ENCODE measurements at regions not wholly inside any gene's neighbourhood (a gene's known extent, or its start where the extent isn't known, plus 50 kb on each side); places are given as distances from the start of the nearest gene placed in this dataset.

DNA sequence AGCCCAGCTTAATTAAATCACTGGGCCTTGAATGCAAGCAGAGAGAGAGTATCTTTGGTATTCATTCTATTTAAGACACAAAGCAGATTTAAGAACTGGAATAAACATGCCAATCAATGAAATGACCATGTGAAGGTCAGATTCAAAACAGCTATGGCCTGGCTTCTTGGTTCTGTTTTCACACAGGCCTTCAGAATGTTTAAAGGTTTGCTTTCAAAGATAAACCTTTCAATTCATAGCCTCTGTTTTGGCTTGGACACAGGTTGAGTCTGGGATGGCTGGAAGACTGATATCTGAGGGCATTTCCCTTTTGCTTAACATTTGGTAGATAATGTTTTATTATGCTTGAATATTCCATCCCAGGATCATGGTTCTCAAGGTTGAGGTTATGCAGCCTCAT, 244.4 kb upstream of the KBTBD8 start:
- DNase-seq, result no peak

DNA sequence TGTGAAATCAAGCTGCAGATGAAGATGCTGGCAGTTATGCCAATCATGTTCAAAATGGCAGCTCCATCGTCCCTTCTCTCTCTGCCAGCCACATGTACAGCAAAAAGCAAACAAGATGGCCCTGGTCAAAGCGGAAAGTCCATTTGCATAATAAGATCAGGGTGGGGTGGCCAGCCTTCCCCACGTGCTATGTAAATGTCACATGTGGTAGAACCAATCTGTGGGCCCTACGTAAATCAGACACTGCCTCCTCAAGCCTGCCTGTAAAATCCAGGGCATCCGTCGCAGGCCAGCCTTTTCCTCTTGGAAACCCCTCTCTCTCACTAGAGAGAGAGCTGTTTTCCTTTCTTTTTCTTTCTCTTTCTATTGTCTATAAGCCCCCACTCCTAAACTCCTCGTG, 243.5 kb upstream of the KBTBD8 start:
- no peak for DNase-seq

DNA sequence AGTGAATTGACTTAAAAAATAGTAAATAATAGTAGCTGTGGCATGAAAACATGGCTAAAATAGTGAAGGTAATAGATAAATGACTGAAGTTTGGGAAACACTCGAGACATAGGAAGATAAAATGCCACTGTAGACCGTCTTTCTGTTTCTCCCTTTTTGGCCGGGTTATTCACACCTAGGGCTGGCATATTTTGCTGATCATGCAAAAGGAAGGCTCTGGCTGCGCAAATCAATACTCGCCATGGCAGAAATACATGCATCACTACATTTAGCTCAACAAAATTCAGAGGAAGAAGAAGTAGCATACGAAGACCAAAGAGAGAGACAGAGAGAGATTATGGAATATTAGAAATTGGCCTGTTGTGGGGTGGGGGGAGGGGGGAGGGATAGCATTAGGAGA, 242.2 kb upstream of the KBTBD8 start:
- DNase-seq, result no peak

DNA sequence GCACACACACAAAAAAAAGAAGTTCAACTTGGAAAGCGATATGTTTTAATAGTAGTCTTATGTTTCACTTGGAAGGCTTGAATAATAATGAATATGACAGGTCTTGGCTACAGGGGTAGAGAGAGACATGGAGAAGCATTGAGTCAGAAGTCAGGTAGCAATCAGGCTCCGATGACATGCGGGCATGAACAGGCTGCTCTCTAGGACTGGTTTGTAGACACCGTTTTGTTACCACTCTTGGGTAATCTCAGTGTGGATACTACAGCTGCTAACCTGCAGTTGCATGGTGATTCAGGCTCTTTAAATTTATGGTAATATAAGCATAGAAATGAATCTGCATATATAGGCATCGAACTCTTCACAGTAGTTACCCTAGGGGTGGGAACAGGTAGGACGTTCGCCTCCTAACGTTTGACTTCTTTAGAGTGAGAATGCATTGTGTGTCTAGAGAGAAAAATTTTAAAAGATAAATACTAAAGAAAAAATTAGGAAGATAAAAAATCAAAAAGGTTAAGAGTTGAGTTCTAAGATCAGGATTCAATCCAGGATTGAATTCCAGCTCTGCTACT, 241.6 kb upstream of the KBTBD8 start:
- DNase-seq, result no peak

DNA sequence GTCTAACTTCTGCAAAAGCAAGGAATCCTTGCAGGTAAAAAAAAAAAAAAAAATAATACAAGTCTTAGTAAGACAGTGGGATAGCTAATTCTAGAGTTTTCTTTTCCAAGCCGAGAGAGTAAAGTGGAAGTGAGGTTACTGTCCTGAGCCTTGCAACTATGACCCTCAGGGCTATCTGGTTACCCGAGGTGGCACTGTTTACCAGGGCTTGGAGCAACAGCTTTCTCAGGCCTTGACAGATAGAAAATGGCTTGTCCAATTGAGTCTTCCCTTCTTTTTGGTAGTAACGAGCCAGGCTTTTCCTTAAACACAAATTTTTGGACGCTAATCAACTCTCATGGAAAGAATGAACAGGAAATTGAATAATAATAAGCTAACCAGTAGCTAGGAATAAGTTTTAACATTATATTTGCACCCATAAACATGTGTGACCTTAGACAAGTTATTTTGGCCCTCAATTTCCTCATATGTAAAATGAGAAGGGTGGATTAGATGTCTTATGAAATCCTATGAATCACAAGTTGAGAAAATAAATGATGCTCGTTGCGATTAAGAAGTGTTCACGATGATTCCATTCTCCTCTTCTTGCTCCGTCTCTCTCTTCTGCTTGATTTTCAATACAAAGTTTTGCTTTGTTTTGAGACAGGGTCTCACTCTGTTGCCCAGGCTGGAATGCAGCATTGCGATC, 236.9 kb upstream of the KBTBD8 start:
- no peak for DNase-seq

DNA sequence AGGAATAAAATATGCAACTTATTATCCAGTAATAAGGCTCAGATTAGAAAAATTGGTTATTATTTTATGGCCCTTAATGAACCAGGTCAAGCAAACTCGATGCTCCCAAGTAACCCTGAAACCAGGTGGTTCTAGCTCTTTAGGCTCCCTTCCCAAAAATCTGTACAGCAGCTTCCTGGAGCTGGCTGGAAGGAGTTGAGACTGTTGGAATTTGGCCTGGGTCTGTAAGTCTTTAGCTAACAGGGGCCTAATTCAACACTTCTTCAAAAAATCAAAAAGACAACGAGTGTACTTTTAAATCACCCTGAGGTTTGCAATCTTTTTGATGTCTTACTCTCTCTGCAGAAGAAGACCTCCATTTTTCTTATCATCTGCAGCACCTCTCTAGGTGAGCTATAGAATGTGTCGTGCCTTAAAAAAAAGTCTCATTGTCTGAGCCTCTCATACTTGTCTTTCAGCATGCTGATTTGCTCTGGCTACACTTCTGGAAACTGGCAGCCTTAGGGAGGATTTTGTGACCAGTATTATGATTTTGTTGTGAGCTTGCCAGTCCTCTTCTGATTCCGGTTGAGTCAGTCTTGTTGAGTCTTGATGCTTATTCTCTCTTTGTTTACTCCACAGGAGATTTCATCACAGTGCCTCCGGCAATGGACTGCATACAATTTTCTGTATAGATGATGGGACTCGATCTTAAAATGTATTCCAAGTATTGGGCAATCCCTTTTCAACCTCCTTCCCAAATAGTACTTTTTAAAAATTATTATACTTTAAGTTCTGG, 235.0 kb upstream of the KBTBD8 start:
- DNase-seq, result no peak

DNA sequence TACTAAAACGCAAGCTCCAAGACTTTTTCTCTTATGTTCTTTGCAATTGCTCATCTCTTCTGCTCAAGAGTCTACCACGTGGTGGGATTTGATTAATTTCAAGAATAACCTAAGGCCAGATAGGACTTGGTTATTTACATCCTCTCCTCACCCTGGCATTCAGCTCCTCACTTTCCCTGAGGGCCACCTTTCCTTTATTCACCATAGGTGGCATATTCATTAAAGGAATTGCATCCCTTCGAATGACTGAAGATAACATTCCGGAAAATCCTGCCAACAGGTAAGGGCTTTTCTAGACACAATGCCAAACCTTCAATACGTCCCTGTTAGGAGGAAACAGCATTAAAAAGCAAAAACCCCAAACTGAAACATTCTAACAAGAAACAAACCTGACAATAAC, 220.0 kb upstream of the KBTBD8 start:
- DNase-seq, result no peak

DNA sequence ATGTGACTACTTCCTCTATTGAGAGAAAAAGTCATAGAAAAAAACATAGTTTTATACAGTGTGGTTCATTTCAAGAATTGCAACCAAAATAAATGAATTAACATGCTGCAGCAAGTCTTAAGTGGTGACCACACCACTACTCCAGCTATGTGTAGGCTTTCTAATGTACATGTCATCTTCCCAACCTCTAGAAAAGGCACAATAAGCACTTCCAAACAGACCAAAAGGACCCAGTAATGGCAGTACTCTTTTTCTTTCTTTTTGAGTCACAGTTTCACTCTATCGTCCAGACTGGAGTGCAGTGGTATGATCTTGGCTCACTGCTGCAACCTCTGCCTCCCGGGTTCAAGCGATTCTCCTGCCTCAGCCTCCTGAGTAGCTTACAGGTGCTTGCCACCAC, 219.3 kb upstream of the KBTBD8 start:
- DNase-seq, result no peak

DNA sequence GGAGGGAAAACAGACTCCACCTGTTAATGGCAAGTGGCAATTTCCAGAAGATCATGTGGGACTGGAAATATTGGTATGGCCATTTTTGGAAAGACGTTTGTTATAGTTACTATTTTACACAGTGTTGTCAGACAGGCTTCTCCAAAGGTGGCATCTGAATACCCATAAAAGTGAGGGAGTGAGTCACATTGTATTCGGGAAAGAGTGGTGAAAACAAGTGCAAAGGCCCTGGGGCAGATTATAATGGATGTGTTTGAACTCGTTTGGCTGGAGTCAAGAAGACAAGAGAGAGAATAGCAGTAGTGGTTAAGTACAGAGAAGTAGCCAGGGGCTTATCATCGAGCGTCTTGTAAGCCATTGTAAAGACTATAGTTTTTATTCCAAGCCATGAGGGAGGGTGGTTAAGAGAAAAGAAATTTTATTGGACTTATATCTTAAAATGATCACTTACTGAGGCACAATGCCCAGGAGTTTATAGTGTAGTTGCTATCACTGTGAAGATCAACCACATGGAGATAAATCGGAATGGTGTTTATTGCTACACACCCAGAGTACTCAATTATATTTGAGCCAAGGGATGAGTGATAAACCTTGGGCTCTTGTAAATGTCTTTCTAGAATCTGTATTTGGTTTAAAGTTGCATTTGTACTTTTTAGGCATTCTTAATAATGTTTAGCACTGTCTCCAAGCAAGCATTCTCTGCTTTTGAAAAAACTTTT, 212.8 kb upstream of the KBTBD8 start:
- no peak for DNase-seq

DNA sequence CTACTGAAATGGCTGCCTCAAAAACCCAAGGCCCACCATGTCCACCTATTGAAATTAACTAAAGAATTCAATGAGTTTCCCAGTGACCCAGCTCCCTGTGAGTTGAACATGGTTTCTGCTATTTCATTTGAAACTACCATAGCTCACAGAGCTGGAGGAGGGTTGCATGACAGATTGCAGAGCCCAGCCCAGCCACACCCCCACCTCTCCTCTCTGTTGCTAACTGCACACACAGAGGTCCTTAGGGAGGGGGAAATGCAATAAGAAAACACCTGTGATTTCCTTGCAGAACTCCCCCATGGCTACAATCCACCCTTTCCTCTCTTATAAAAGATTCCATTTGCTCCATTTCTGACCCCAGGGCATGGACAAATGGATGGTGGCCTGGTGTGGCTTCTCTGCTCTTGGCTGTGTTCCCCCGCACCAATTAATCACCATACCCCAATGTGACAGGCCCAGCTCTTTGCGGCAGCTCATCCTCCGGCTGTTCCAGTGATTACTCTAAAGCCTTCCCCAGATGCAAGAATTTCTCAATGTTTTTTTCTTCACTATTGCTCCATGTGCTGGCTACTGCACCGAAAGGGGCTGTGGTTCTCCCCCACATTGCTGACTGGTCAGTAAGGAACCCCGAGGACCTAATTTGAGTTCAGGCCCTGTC, 208.4 kb upstream of the KBTBD8 start:
- DNase-seq, result no peak

DNA sequence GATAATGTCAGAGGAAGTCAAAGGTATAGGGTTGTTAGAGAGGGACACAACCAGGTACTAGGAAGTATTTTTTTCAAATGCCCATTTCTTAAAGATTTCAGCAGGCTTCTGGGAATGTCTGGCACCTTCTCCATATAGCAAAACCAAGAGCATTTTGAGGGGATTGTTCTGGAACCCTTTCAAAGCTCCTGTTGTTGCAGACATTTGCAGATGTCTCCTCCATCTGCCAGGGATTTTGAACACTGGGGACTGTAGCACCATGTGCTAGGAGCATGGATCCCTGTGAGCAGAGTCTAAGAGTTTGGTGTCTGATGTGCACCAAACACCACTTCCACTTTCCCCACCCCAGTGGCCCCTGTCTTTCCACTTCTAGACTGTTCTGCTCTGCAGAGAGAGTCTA, 206.0 kb upstream of the KBTBD8 start:
- no peak for DNase-seq

DNA sequence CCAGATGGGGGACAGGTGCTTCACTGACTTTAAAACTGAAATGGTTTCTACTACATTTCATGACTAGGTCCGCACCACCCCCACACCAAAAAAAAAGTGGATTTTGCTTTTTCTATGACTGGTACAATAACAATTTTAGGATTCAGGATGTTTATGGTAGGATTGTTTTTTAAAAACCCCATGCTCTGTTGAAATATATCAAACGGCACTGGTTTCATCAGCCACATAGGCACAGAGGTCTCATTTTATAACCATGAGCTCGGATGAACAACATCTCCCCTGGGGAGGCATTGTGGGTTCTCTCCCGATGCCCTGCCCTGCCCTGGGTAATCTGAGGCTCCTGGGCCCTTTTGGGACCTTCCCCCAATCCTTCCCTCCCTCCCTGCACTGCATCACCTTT, 202.7 kb upstream of the KBTBD8 start:
- no peak for DNase-seq

DNA sequence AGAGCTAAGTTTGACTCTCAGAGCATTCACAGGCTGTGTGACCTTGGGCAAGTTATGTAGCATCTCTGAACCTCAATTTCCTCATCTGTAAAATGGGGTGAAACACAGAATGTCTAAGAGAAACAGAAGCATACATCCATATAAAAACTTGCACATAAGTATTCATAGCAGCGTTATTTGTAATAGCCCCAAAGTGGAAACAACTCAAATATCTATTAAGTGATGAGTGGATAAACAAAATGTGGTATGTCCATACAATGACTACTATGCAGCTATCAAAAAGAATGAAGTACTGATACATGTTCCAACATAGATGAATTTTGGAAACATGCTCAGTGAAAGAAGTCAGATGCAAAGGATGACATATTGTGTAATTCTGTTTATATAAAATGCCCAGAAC, 201.8 kb upstream of the KBTBD8 start:
- DNase-seq, result no peak

DNA sequence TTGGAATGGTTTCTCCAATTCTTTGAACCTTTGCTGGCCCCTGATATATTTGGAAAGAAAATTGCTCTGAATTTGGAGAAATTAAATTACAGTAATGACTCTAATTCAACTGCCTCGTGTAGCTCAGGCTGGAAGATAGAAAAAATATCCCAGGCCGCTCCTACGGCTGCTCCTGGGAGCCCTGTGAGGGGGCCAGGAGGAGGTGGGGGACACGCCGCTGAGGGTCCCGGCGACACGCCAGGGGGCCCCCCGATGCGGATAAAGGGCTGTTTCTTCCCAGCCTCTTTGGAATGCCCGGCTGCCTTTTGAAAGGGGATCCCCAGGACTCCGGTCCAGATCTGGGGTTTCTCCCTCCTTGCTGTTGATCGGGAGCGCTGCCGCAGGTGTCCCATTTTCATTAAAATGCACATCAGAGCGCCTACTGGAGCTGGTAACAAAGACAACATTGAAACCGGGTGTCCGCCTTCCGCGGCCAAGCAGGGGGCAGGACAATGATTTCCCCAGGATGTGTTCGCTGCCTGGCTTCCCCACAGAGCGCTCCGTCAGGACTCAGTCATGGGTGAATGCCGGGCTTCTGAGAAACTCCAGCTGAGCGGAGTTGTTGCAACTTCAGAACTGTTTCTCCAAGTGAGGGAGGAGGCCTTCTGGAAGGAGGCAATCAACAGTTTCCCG, 200.1 kb upstream of the KBTBD8 start:
- DNase-seq, result no peak

DNA sequence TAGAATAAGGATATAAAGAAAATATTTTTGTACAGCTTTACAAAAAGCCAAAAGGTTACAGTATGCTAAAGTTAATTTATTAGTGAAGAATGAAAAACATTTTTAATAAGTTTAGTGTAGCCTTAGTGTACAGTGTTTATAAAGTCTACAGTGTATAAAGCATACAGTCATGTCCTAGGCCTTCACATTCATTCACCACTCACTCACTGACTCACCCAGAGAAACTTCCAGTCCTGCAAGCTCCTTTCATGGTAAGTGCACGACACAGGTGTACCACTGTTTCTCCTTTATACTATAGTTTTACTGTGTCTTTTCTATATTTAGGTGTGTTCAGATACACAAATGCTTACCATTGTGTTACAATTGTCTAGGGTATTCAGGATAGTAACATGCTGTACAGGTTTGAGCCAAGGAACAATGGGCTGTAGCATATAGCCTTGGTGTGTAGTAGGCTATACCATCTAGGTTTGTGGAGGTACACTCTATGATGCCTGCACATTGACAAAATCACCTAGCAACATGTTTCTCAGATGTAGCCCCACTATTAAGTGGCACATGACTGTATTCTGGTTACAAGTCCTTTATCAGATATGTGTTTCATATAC, 197.1 kb upstream of the KBTBD8 start:
- no peak for DNase-seq

DNA sequence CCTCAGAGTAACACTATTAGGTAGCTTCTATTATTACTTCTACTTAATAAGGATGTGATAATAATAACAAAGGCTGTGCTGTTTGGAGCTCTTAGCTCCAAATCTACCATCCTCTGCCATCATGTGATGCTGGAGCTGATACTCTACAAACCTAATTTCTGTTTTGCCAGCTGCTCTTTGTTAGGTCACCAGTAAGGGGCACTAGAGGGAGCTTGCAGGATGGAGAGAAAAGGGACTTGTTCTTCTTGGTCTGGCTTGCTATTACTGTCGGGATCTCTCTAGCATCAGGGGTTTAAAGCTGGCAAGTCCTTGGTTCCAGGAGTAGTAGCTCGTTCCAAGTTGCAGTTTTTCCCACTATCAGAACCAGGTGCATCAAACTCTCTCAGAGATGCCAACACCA, 194.9 kb upstream of the KBTBD8 start:
- no peak for DNase-seq

DNA sequence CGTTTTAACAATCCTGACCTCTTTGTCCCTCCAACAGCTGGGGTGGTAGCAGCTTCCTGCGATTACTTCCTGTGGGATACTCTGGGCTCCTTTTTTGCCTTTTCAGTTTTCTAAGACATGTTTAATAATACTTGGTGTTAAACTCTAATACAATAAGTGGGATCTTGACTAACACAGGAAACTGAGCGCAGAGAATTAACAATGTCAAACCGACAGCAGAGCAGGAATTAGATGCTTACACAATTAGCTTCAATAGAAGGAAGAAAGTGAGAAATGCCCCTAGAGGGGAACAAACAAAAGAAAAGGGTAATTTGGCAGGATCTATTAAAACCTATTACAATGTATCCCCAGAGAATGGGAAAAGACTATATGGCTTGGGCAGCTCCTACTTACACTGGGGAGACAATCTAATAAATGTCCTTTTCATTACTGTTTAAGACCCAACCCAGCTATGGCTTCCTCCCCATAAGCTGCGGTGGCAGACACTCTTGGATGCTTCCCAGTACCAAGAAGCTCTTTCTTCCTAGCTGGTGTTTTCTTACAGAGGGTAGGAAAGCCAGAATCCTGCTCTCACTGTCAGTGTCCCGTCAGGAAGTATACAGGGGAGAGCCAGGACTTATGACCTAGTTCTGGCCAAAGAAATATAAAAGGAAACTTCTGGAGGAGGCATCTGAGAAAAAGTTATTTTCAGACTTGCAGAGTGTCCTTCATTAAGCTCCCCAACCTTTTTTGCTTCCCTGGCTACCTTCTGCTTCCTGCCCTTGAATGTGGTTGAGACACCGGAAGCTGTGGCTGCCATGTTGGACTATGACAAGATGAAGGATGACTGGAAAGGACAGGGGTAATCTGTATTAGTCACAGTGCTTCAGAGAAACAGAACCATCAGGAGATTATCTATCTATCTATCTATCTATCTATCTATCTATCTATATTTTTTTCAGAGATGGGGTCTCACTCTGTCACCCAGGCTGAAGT, 194.1 kb upstream of the KBTBD8 start:
- no peak for DNase-seq

DNA sequence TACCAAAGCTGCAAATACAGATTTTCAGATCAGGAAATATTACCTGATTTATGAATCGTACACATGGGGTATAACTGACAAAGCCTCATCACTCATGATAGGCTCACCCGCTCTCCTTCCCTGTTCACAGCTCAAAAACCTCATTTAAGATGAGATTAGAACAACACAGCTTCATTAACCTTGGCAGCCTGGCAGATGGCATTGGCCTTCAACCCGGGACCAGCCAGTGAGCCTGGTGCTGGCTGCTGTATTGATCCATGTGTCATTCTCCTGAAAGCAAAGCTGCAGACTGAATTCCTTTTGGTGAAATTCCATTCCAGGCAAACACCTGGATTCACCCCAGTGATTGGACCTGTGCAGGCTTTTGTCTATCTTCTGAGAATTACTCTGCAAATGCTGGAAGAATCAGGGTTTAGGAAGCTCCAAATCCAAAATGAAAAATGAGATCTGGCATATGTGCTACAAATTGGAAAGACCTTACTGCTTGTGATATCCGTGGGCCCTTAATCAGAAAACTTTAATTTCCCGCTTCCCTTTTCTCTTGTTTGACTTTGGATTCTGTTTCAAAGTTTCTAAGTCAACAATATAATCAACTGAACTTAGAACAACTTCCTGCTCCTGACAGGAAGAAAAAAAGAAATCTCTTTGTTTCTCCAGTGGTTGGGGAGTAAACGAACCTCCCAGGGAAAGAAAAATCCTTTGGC, 189.1 kb upstream of the KBTBD8 start:
- DNase-seq, result no peak

DNA sequence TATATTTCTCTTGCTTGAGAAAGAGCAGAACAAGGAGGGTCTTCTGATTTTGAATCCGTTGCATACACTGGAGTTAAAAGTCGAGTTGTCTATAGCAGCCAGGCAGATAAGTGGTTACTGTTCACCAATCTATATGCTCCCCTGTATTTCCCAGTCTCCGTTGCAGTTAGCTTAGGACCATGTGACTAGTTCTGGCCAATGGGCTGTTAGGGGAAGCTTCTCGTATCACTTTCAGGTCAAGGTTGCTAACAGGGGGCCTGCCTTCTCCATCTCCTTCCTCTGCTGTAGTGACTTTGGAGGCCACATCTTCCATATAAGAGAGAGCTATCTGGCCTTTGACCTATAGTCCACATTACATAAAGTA, 188.5 kb upstream of the KBTBD8 start:
- no peak for DNase-seq

DNA sequence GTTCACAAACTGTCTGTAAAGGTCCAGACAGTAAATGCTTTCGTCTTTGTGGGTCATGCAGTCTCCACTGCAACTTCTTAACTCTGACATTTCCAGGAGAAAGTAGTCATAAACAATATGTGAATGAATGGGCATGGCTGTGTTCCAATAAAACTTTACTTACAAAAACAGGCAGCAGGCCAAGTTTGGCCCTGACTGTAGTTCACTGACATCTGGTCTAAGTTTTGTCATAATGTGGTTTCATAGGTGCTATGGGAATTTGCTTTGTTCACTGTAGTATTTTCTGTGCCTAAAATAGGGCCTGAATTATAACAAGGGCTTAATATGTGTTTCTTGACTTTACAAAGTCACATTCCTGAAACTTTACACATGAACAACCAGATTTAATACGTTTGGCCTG, 186.0 kb upstream of the KBTBD8 start:
- DNase-seq, result no peak

All from GDM1 (cell line).